H9 (cell line): ENCODE measurements at regions not wholly inside any gene's neighbourhood (a gene's known extent, or its start where the extent isn't known, plus 50 kb on each side); places are given as distances from the start of the nearest gene placed in this dataset.

Experiments
- DNase-seq: peaks from one replicate; pipeline ENCODE4 v3.0.0-alpha.2; 2017
- H2AFZ ChIP-seq: one replicate; pipeline ENCODE4 v1.6.1; 2013; ENCODE audit warnings: mild to moderate bottlenecking, low read length, control low read depth, moderate library complexity
- H2AK5ac ChIP-seq: 2 replicates; pipeline ENCODE4 v1.6.1; 2013; ENCODE audit warnings: low read length, control low read depth, mixed read lengths; ENCODE audit not compliant: insufficient read length
- H2BK120ac ChIP-seq: one replicate; pipeline ENCODE4 v1.6.1; 2013; ENCODE audit warnings: low read depth, mild to moderate bottlenecking, low read length, control low read depth, inconsistent platforms; ENCODE audit not compliant: poor library complexity, severe bottlenecking
- H2BK12ac ChIP-seq: 2 replicates; pipeline ENCODE4 v1.6.1; 2013; ENCODE audit warnings: low read length, control low read depth, mixed read lengths, low read depth; ENCODE audit not compliant: insufficient read length
- H2BK15ac ChIP-seq: 2 replicates; pipeline ENCODE4 v1.6.1; 2013; ENCODE audit warnings: low read depth, low read length, control low read depth
- H2BK20ac ChIP-seq: one replicate; pipeline ENCODE4 v1.6.1; 2013; ENCODE audit warnings: low read depth, mild to moderate bottlenecking, low read length, control low read depth, inconsistent platforms; ENCODE audit not compliant: poor library complexity, severe bottlenecking
- H2BK5ac ChIP-seq: 2 replicates; pipeline ENCODE4 v1.6.1; 2013; ENCODE audit warnings: low read length, control low read depth, mixed read lengths; ENCODE audit not compliant: insufficient read length
- H3K14ac ChIP-seq: 2 replicates; pipeline ENCODE4 v1.6.1; 2013; ENCODE audit warnings: low read length, control low read depth; ENCODE audit not compliant: insufficient read depth
- H3K18ac ChIP-seq: 2 replicates; pipeline ENCODE4 v1.6.1; 2013; ENCODE audit warnings: low read depth, mild to moderate bottlenecking, mixed read lengths, low read length, control low read depth; ENCODE audit not compliant: insufficient read length
- H3K23ac ChIP-seq: 2 replicates; pipeline ENCODE4 v1.6.1; 2013; ENCODE audit warnings: low read length, control low read depth, mixed read lengths, low read depth; ENCODE audit not compliant: insufficient read length
- H3K23me2 ChIP-seq: 2 replicates; pipeline ENCODE4 v1.6.1; 2013; ENCODE audit warnings: low read depth, mild to moderate bottlenecking, mixed read lengths, low read length, control low read depth; ENCODE audit not compliant: insufficient read length, poor library complexity, severe bottlenecking
- H3K27ac ChIP-seq: 2 replicates; pipeline ENCODE4 v1.5.1; 2013; ENCODE audit warnings: low read length, control low read depth, mixed read lengths, low read depth; ENCODE audit not compliant: insufficient read length
- H3K27me3 ChIP-seq: 2 replicates; pipeline ENCODE4 v1.6.1; 2013; ENCODE audit warnings: low read length, control low read depth, inconsistent platforms; ENCODE audit not compliant: insufficient read depth
- H3K4ac ChIP-seq: 2 replicates; pipeline ENCODE4 v1.6.1; 2013; ENCODE audit warnings: low read depth, mild to moderate bottlenecking, control low read depth, inconsistent platforms, low read length, moderate library complexity
- H3K4me1 ChIP-seq: 2 replicates; pipeline ENCODE4 v1.6.1; 2013; ENCODE audit warnings: low read length, control low read depth, inconsistent platforms; ENCODE audit not compliant: insufficient read depth
- H3K4me2 ChIP-seq: 2 replicates; pipeline ENCODE4 v1.6.1; 2013; ENCODE audit warnings: low read length, control low read depth, mixed read lengths; ENCODE audit not compliant: insufficient read length, insufficient read depth
- H3K56ac ChIP-seq: 2 replicates; pipeline ENCODE4 v1.6.1; 2013; ENCODE audit warnings: low read depth, mild to moderate bottlenecking, mixed read lengths, low read length, control low read depth; ENCODE audit not compliant: insufficient read length
- H3K79me1 ChIP-seq: 2 replicates; pipeline ENCODE4 v1.6.1; 2013; ENCODE audit warnings: low read depth, mild to moderate bottlenecking, moderate library complexity, low read length, control low read depth, inconsistent platforms; ENCODE audit not compliant: insufficient read depth, poor library complexity, severe bottlenecking
- H3K79me2 ChIP-seq: 2 replicates; pipeline ENCODE4 v1.6.1; 2013; ENCODE audit warnings: low read length, control low read depth, inconsistent platforms; ENCODE audit not compliant: insufficient read depth
- H3K9ac ChIP-seq: 2 replicates; pipeline ENCODE4 v1.6.1; 2013; ENCODE audit warnings: low read length, control low read depth, mixed read lengths; ENCODE audit not compliant: insufficient read length; ENCODE audit errors: extremely low read depth
- H3K9me3 ChIP-seq: one replicate; pipeline ENCODE4 v1.6.1; 2013; ENCODE audit warnings: low read depth, low read length, inconsistent platforms; ENCODE audit not compliant: control insufficient read depth
- H3T11ph ChIP-seq: one replicate; pipeline ENCODE4 v1.6.1; 2013; ENCODE audit warnings: mild to moderate bottlenecking, low read length, control low read depth, inconsistent platforms
- H4K20me1 ChIP-seq: one replicate; pipeline ENCODE4 v1.6.1; 2013; ENCODE audit not compliant: control insufficient read depth, insufficient read length, insufficient read depth
- H4K5ac ChIP-seq: 2 replicates; pipeline ENCODE4 v1.6.1; 2013; ENCODE audit warnings: low read depth, mild to moderate bottlenecking, mixed read lengths, low read length, control low read depth; ENCODE audit not compliant: insufficient read length
- H4K8ac ChIP-seq: replicated peaks from 2 replicates; pipeline ENCODE4 v1.6.1; 2013; ENCODE audit warnings: low read length, control low read depth, mixed read lengths, low read depth; ENCODE audit not compliant: insufficient read length
- H4K91ac ChIP-seq: 2 replicates; pipeline ENCODE4 v1.6.1; 2013; ENCODE audit warnings: low read depth, mild to moderate bottlenecking, moderate library complexity, mixed read lengths, low read length, control low read depth; ENCODE audit not compliant: insufficient read length
- H3K27ac Mint-ChIP-seq, 3 experiments: 2 replicates in 2 of 3; 3 replicates in 1 of 3; pipeline ENCODE4 v1.8.0; 2020 to 2021; ENCODE audit warnings: mixed read lengths in 3 of 3, mild to moderate bottlenecking in 1 of 3, moderate library complexity in 1 of 3
- H3K27me3 Mint-ChIP-seq: 2 replicates; pipeline ENCODE4 v1.8.0; 2021; ENCODE audit warnings: low read depth, mild to moderate bottlenecking, moderate library complexity, mixed read lengths
- H3K36me3 Mint-ChIP-seq, 3 experiments: 2 replicates in 2 of 3; 3 replicates in 1 of 3; pipeline ENCODE4 v1.8.0; 2020 to 2021; ENCODE audit warnings: low read depth in 3 of 3, mixed read lengths in 3 of 3; ENCODE audit not compliant: insufficient read depth in 1 of 3
- H3K4me1 Mint-ChIP-seq, 2 experiments: 2 replicates each; pipeline ENCODE4 v1.8.0; 2020; ENCODE audit warnings: mixed read lengths in 2 of 2
- H3K4me3 Mint-ChIP-seq, 2 experiments: 2 replicates in 1 of 2; 3 replicates in 1 of 2; pipeline ENCODE4 v1.8.0; 2020 to 2021; ENCODE audit warnings: mild to moderate bottlenecking in 2 of 2, mixed read lengths in 2 of 2, moderate library complexity in 1 of 2
- H3K9me3 Mint-ChIP-seq, 2 experiments: 2 replicates in 1 of 2; 3 replicates in 1 of 2; pipeline ENCODE4 v1.8.0; 2020; ENCODE audit warnings: mild to moderate bottlenecking in 2 of 2, mixed read lengths in 2 of 2, moderate library complexity in 1 of 2
- CTCF ChIP-seq: fragments of 200-600 bp; sonication (generic); conservative IDR thresholded peaks from 3 replicates; pipeline ENCODE4 v1.8.0; 2021; ENCODE audit warnings: antibody characterized with exemption, mild to moderate bottlenecking

- peaks cover 0 to 21% (median 6%) of the 10 kb centered on the region in 3 experiments; a peak in 5 of 7 replicates for H3K36me3 Mint-ChIP-seq
- Histone ChIP-seq H3K27ac (no peak overlapping the region), H3K9me3 (no peaks in the 10 kb centered on the region), H3K4me1 (no peaks in the 10 kb centered on the region), H2BK5ac (no peak overlapping the region), H3T11ph (no peak overlapping the region), H4K20me1 (no peaks in the 10 kb centered on the region), H2AFZ (no peak overlapping the region), H3K56ac (no peak overlapping the region), H3K18ac (no peak overlapping the region), H4K5ac (no peak overlapping the region), H3K23me2 (no peaks in the 10 kb centered on the region), H2BK12ac (no peak overlapping the region), H3K4ac (no peak overlapping the region), H2AK5ac (no peak overlapping the region), H3K79me2 (no peaks in the 10 kb centered on the region), H3K79me1 (no peaks in the 10 kb centered on the region), H4K91ac (no peak overlapping the region), H2BK120ac (no peak overlapping the region), H3K23ac (no peak overlapping the region), H3K9ac (no peak overlapping the region), H3K4me2 (no peak overlapping the region), H3K14ac (no peak overlapping the region), H2BK15ac (no peak overlapping the region), H2BK20ac (no peak overlapping the region), H3K27me3 (no peaks in the 10 kb centered on the region), H4K8ac (no peak overlapping the region)
- no peak overlapping the region for H3K27ac Mint-ChIP-seq
- TF ChIP-seq CTCF: no peak
- no peak for DNase-seq
- H3K9me3 Mint-ChIP-seq: peaks cover 11% of the 10 kb centered on the region in 2 experiments; a peak in 3 of 5 replicates
- H3K4me3 Mint-ChIP-seq: no peak overlapping the region
- peaks cover 14 to 15% of the 10 kb centered on the region in 2 experiments for H3K4me1 Mint-ChIP-seq
- no peaks in the 10 kb centered on the region for H3K27me3 Mint-ChIP-seq
Measured at GRCh38 chr12:20120403-20120725, 248.0 kb upstream of the PDE3A start.
